ENCODE measurements at regions not wholly inside any gene's neighbourhood (a gene's known extent, or its start where the extent isn't known, plus 50 kb on each side); places are given as distances from the start of the nearest gene placed in this dataset.

GRCh38 chr9:1890816-1891215 lies 124.3 kb upstream of the SMARCA2 start:
- no peak for TF ChIP-seq POLR2A (IDR thresholded peaks at IDR 0.05; ENCODE audit: low read depth, low read length)
- no peak for TF ChIP-seq POLR2AphosphoS5 (IDR thresholded peaks at IDR 0.05; ENCODE audit: low read depth, low read length)
- no peak for TF ChIP-seq TAF1 (IDR thresholded peaks at IDR 0.05; ENCODE audit: borderline replicate concordance, low read depth, low read length)
